SK-N-MC (cell line): ENCODE measurements at regions not wholly inside any gene's neighbourhood (a gene's known extent, or its start where the extent isn't known, plus 50 kb on each side); places are given as distances from the start of the nearest gene placed in this dataset.

Source experiments
- EZH2 ChIP-seq: fragments of 200-600 bp; sonication (generic); IDR thresholded peaks from one replicate; pipeline ENCODE4 v1.6.1; 2017; ENCODE audit warnings: antibody characterized with exemption
- FOXP2 ChIP-seq: optimal IDR thresholded peaks from 2 replicates; pipeline ENCODE3; 2011; ENCODE audit warnings: mild to moderate bottlenecking, moderate library complexity; ENCODE audit not compliant: insufficient read depth; ENCODE audit errors: extremely low read length, control extremely low read depth

DNA sequence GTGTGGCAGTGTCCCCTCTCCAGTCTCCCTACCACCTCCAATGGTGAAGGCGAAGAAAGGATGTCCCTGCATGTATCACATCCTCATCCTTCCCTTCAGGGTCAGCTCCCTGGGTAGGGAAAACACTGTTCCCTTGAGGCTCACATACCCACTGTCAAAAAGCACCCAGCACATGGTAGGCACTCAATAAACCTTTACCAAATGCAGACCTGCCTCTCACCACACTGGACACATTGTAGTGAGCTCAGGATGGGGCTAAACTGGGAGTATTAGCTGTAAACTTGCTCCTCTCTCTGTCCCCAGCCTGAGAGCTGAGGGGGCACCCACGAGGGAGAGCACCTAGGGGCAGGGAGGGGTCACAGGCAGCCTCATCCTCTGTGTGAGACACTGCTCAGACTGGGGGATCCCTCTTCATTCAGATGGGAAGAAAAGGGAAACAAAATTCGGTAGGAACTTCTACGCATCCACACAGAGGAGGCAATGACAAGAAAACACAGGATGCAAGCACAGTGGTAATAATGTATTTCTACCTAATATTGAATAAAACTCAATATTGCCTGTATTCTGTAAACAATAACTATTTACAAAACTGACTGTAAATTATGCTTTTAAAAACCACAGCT lies 101.6 kb upstream of the TOP3B start:
- TF ChIP-seq EZH2 (no peak), FOXP2 (no peak)
